IMR-90 (cell line): ENCODE measurements at regions not wholly inside any gene's neighbourhood (a gene's known extent, or its start where the extent isn't known, plus 50 kb on each side); places are given as distances from the start of the nearest gene placed in this dataset.

Experiments used
- ATAC-seq: fragments of 200-7000 bp; cut with Tn5 transposase; 2 replicates; pipeline ENCODE4 v1.9.1; 2020; ENCODE audit warnings: low read depth, mild to moderate bottlenecking, moderate library complexity
- BruUV-seq: library from RNA; stranded (reverse); fragments of 400-500 nt; replicated peaks from 2 replicates; lab custom pipeline; 2021; lab: Mats Ljungman, UMichigan
- CTCF ChIA-PET: fragments of 300-600 bp; formaldehyde crosslinking; extraction: SDS; loops from one replicate; lab custom pipeline; 2021; ENCODE audit warnings: antibody characterized with exemption; lab: Yijun Ruan, JAX
- POLR2A ChIA-PET: fragments of 300-600 bp; sonication (Branson Sonifier 250); formaldehyde crosslinking; loops from one replicate; lab custom pipeline; 2022; ENCODE audit warnings: antibody characterized with exemption; ENCODE audit not compliant: unreplicated experiment; lab: Charles Lee
- DNase-seq: peaks from one replicate; pipeline ENCODE4 v3.0.0; 2013
- H2AFZ ChIP-seq: replicated peaks from 2 replicates; pipeline ENCODE3; 2013; ENCODE audit warnings: low read length, mild to moderate bottlenecking; ENCODE audit not compliant: poor library complexity
- H2AK5ac ChIP-seq: 2 replicates; pipeline ENCODE4 v1.6.1; 2013; ENCODE audit warnings: low read depth, low read length, inconsistent platforms
- H2AK9ac ChIP-seq: replicated peaks from 2 replicates; pipeline ENCODE3; 2013; ENCODE audit warnings: mild to moderate bottlenecking, low read depth, low read length, moderate library complexity; ENCODE audit not compliant: poor library complexity
- H2BK120ac ChIP-seq: 2 replicates; pipeline ENCODE4 v1.6.1; 2013; ENCODE audit warnings: low read depth, low read length, inconsistent platforms
- H2BK15ac ChIP-seq: 3 replicates; pipeline ENCODE4 v1.6.1; 2013; ENCODE audit warnings: low read depth, low read length, inconsistent platforms
- H2BK20ac ChIP-seq: 2 replicates; pipeline ENCODE4 v1.6.1; 2013; ENCODE audit warnings: low read depth, mild to moderate bottlenecking, inconsistent platforms, low read length, moderate library complexity
- H2BK5ac ChIP-seq: 2 replicates; pipeline ENCODE4 v1.6.1; 2013; ENCODE audit warnings: mild to moderate bottlenecking, low read depth, low read length, inconsistent platforms; ENCODE audit not compliant: poor library complexity, severe bottlenecking
- H3K14ac ChIP-seq: replicated peaks from 2 replicates; pipeline ENCODE4 v1.6.1; 2013; ENCODE audit warnings: low read depth, low read length, inconsistent platforms
- H3K18ac ChIP-seq: 2 replicates; pipeline ENCODE4 v1.6.1; 2013; ENCODE audit warnings: low read depth, low read length, control low read depth
- H3K23ac ChIP-seq: 2 replicates; pipeline ENCODE4 v1.6.1; 2013; ENCODE audit warnings: low read depth, low read length, inconsistent platforms
- H3K27ac ChIP-seq: 2 replicates; pipeline ENCODE4 v1.5.1; 2013; ENCODE audit warnings: mild to moderate bottlenecking, control low read depth, low read length; ENCODE audit not compliant: insufficient read depth
- H3K27me3 ChIP-seq: 2 replicates; pipeline ENCODE4 v1.6.1; 2013; ENCODE audit warnings: low read length; ENCODE audit not compliant: control insufficient read depth, insufficient read depth
- H3K36me3 ChIP-seq: 2 replicates; pipeline ENCODE4 v1.6.1; 2013; ENCODE audit warnings: low read length, mixed read lengths; ENCODE audit not compliant: control insufficient read depth, insufficient read depth
- H3K4ac ChIP-seq: 2 replicates; pipeline ENCODE4 v1.6.1; 2013; ENCODE audit warnings: low read depth, low read length, inconsistent platforms
- H3K4me1 ChIP-seq: 2 replicates; pipeline ENCODE4 v1.6.1; 2013; ENCODE audit warnings: low read length, mixed read lengths; ENCODE audit not compliant: control insufficient read depth, insufficient read depth
- H3K4me2 ChIP-seq: 2 replicates; pipeline ENCODE4 v1.6.1; 2013; ENCODE audit warnings: low read depth, mild to moderate bottlenecking, control low read depth, low read length, moderate library complexity
- H3K4me3 ChIP-seq: 2 replicates; pipeline ENCODE4 v1.5.1; 2013; ENCODE audit warnings: low read depth, mild to moderate bottlenecking, control low read depth, low read length, moderate library complexity; ENCODE audit not compliant: insufficient read depth
- H3K56ac ChIP-seq: 2 replicates; pipeline ENCODE4 v1.6.1; 2013; ENCODE audit warnings: low read length, inconsistent platforms; ENCODE audit not compliant: insufficient read depth; ENCODE audit errors: extremely low read depth
- H3K79me1 ChIP-seq, 2 experiments: 2 replicates each; pipeline ENCODE4 v1.6.1; 2013; ENCODE audit warnings: low read length in 2 of 2, inconsistent platforms in 1 of 2, low read depth in 1 of 2
- H3K9ac ChIP-seq: 2 replicates; pipeline ENCODE4 v1.6.1; 2013; ENCODE audit warnings: low read depth, low read length, control low read depth
- H3K9me1 ChIP-seq: 2 replicates; pipeline ENCODE4 v1.6.1; 2013; ENCODE audit warnings: low read length, inconsistent platforms; ENCODE audit not compliant: insufficient read depth
- H3K9me3 ChIP-seq: 2 replicates; pipeline ENCODE4 v1.6.1; 2013; ENCODE audit warnings: low read length; ENCODE audit not compliant: control insufficient read depth, insufficient read depth
- H4K20me1 ChIP-seq: 2 replicates; pipeline ENCODE4 v1.6.1; 2013; ENCODE audit warnings: low read length, inconsistent platforms; ENCODE audit not compliant: insufficient read depth
- H4K5ac ChIP-seq: 2 replicates; pipeline ENCODE4 v1.6.1; 2013; ENCODE audit warnings: mild to moderate bottlenecking, low read depth, low read length, control low read depth
- H4K8ac ChIP-seq, 2 experiments: 2 replicates each; pipeline ENCODE4 v1.6.1; 2013; ENCODE audit warnings: low read depth in 2 of 2, low read length in 2 of 2, control low read depth in 1 of 2, inconsistent platforms in 1 of 2
- H4K91ac ChIP-seq: 2 replicates; pipeline ENCODE4 v1.6.1; 2013; ENCODE audit warnings: low read depth, low read length, inconsistent platforms; ENCODE audit not compliant: insufficient read depth
- CEBPB ChIP-seq: IDR thresholded peaks from 2 replicates; pipeline ENCODE4 v1.6.1; 2012; ENCODE audit warnings: low read depth, low read length, improper control_type of control experiment
- FOS ChIP-seq: fragments of 150-350 bp; IDR thresholded peaks from 2 replicates; pipeline ENCODE4 v1.6.1; 2016; ENCODE audit warnings: low read depth, low read length
- RAD21 ChIP-seq: IDR thresholded peaks from 2 replicates; pipeline ENCODE4 v1.6.1; 2012; ENCODE audit warnings: low read length, improper control_type of control experiment
- RFX5 ChIP-seq: IDR thresholded peaks from 2 replicates; pipeline ENCODE4 v1.8.0; 2012; ENCODE audit warnings: low read depth, mild to moderate bottlenecking, low read length, moderate library complexity
- SMC3 ChIP-seq: fragments of 150-350 bp; IDR thresholded peaks from 2 replicates; pipeline ENCODE4 v1.6.1; 2016; ENCODE audit warnings: low read depth, mild to moderate bottlenecking, antibody characterized with exemption, low read length, moderate library complexity
- dilution Hi-C: fragments of 300-500 bp; cut with HindIII; formaldehyde crosslinking; loops from one replicate; pipeline ENCODE4 v1.14.3; 2018; ENCODE audit warnings: low sequenced_read_pairs; ENCODE audit not compliant: unreplicated experiment
- in situ Hi-C: fragments of 300-500 bp; cut with MboI; formaldehyde crosslinking; loops from 3 replicates; pipeline ENCODE4 v1.14.3; 2019; ENCODE audit warnings: low sequenced_read_pairs, inconsistent platforms, mixed read lengths
- intact Hi-C: fragments of 100-400 bp; cut with micrococcal nuclease; formaldehyde crosslinking; loops from 2 replicates; pipeline ENCODE4 v1.10.0; 2022
- TF ChIP-seq, protein P1 (sequence below): conservative IDR thresholded peaks from 2 replicates; pipeline ENCODE4 v1.5.1; 2012; ENCODE audit warnings: mild to moderate bottlenecking, low read depth, low read length, improper control_type of control experiment

GRCh38 chr1:4954392-4954791 is 300.0 kb downstream of the AJAP1 start:
- Histone ChIP-seq H3K9me1 (no peaks in the 10 kb centered on the region), H3K14ac (no peak overlapping the region), H3K9me3 (peaks cover 28% of the 10 kb centered on the region), H3K4me2 (no peak overlapping the region), H2AFZ (no peak overlapping the region), H3K4me3 (no peak overlapping the region), H4K91ac (no peak overlapping the region), H4K5ac (no peak overlapping the region), H3K27ac (no peak overlapping the region), H2BK5ac (no peak overlapping the region), H3K18ac (no peak overlapping the region), H3K4me1 (no peaks in the 10 kb centered on the region), H3K27me3 (no peaks in the 10 kb centered on the region), H2AK5ac (no peak overlapping the region), H2AK9ac (no peak overlapping the region), H3K36me3 (no peaks in the 10 kb centered on the region), H3K9ac (no peak overlapping the region), H2BK120ac (no peak overlapping the region), H4K20me1 (no peaks in the 10 kb centered on the region), H2BK20ac (no peak overlapping the region), H3K23ac (no peak overlapping the region), H2BK15ac (no peak overlapping the region), H3K79me1 (no peaks in the 10 kb centered on the region), H4K8ac (no peak overlapping the region), H3K4ac (no peak overlapping the region), H3K56ac (no peak overlapping the region)
- in situ Hi-C loops = no loop called here
- BruUV-seq = no TSS peak
- POLR2A ChIA-PET = no interaction called here
- no peak for TF ChIP-seq RAD21
- TF ChIP-seq FOS = no peak
- no peak for TF ChIP-seq RFX5
- TF ChIP-seq SMC3 = no peak
- no peak for TF ChIP-seq CEBPB
- TF ChIP-seq, protein P1, sequence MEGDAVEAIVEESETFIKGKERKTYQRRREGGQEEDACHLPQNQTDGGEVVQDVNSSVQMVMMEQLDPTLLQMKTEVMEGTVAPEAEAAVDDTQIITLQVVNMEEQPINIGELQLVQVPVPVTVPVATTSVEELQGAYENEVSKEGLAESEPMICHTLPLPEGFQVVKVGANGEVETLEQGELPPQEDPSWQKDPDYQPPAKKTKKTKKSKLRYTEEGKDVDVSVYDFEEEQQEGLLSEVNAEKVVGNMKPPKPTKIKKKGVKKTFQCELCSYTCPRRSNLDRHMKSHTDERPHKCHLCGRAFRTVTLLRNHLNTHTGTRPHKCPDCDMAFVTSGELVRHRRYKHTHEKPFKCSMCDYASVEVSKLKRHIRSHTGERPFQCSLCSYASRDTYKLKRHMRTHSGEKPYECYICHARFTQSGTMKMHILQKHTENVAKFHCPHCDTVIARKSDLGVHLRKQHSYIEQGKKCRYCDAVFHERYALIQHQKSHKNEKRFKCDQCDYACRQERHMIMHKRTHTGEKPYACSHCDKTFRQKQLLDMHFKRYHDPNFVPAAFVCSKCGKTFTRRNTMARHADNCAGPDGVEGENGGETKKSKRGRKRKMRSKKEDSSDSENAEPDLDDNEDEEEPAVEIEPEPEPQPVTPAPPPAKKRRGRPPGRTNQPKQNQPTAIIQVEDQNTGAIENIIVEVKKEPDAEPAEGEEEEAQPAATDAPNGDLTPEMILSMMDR = no peak
- intact Hi-C loops = no loop called here
- DNase-seq (no peak), ATAC-seq (no peak)
- dilution Hi-C loops = no loop called here
- CTCF ChIA-PET = no interaction called here
